Cardiac fibroblast (primary cell): ENCODE measurements at regions not wholly inside any gene's neighbourhood (a gene's known extent, or its start where the extent isn't known, plus 50 kb on each side); places are given as distances from the start of the nearest gene placed in this dataset.

Source experiments
- DNase-seq, 2 donors: peaks; one replicate each; pipeline versions ENCODE4 v3.0.0 to v3.0.0-alpha.2; 2010; ENCODE audit warnings: low read depth in 2 of 2
- H3K4me3 ChIP-seq, 2 donors: replicated peaks in 1 of 2; 1 replicate in 1 of 2; 2 replicates in 1 of 2; pipeline ENCODE4 v1.5.1; 2011; ENCODE audit warnings: low read depth in 2 of 2, low read length in 2 of 2, mild to moderate bottlenecking in 2 of 2, moderate library complexity in 1 of 2
- CTCF ChIP-seq: IDR thresholded peaks from one replicate; pipeline ENCODE4 v1.5.1; 2011; ENCODE audit warnings: low read depth, mild to moderate bottlenecking, low read length, inconsistent platforms

GRCh38 chr13:84954636-84955035, 844.6 kb downstream of the SLITRK6 start:
- TF ChIP-seq CTCF: no peak
- DNase-seq: no peak
- no peak overlapping the region for H3K4me3 ChIP-seq

- no peak for DNase-seq
- no peak overlapping the region for H3K4me3 ChIP-seq
These were observed 848.1 kb downstream of the SLITRK6 start for GRCh38 chr13:84951128-84951527.

DNA sequence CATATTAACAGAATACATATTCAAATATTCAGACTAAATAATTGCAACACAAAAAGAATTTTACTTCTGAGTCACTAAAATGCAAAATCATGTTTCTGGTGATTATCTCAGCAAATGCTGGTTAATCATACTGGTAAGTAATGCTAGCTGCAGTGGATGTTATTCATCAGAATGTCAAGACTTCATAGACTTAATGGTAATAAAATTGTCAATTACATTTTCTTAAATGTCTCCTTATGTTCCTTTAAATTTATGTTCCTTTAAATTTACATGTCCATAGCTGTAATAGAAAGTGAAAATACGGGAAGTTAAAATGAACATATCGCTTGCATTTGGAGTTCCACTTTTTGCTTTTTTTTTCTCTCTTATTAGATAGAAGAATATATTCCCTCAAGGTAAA, 853.0 kb downstream of the SLITRK6 start:
- H3K4me3 ChIP-seq: no peak overlapping the region
- DNase-seq: no peak
- no peak for TF ChIP-seq CTCF

More at GRCh38 chr13:84951128-84951527, 848.1 kb downstream of the SLITRK6 start:
- TF ChIP-seq CTCF: no peak

DNA sequence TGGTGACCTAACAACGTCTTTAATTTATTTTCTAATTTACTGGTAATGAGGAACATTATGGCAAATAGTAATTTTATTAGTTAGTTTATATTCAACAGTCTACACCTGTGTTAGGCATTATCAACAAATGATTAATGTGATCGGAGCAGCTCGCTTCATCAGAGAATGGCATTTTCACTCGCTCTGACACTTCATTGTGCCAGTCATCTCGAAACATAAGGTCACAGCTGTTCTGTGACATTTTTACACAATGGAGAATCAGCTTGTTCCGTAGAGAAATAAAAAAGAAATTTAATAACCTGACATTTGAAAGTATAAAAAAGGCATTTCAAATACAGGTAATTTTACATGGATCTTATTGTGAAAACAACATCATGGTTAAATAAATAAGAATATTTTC, 858.4 kb downstream of the SLITRK6 start:
- no peak overlapping the region for H3K4me3 ChIP-seq
- no peak for TF ChIP-seq CTCF
- no peak for DNase-seq

DNA sequence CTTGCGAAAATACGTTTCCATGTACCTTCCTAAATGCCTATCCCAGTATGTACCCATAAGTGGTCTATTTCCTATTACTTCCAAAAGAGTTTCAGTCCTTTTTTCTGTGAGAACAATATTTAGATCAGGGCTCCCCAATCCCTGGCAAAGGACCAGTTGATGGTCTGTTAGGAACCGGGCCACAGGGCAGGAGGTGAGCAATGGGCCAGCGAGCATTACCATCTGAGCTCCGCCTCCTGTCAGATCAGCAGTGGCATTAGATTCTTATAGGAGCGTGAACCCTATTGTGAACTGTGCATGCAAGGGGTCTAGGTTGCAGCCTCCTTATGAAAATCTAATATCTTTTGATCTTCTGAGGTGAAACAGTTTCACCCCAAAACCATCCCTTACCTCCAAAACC, 859.1 kb downstream of the SLITRK6 start:
- DNase-seq: no peak
- no peak overlapping the region for H3K4me3 ChIP-seq
- no peak for TF ChIP-seq CTCF

- no peak for TF ChIP-seq CTCF
- DNase-seq: no peak
- peak overlapping the region in 1 of 2 donors; percentile 30 for H3K4me3 ChIP-seq
These were observed 864.3 kb downstream of the SLITRK6 start for GRCh38 chr13:84934911-84935310.

- no peak overlapping the region for H3K4me3 ChIP-seq
- no peak for DNase-seq
- no peak for TF ChIP-seq CTCF
These were observed 865.4 kb downstream of the SLITRK6 start for GRCh38 chr13:84933797-84934196.
